Suppressor macrophage (primary cell): ENCODE measurements at regions not wholly inside any gene's neighbourhood (a gene's known extent, or its start where the extent isn't known, plus 50 kb on each side); places are given as distances from the start of the nearest gene placed in this dataset.

Experiments
- DNase-seq, 4 experiments: peaks; one replicate each; pipeline ENCODE4 v3.0.0-alpha.2; 2020 to 2022

GRCh38 chr14:63781686-63782085 is 53.8 kb upstream of the SGPP1 start:
- no peak for DNase-seq

DNA sequence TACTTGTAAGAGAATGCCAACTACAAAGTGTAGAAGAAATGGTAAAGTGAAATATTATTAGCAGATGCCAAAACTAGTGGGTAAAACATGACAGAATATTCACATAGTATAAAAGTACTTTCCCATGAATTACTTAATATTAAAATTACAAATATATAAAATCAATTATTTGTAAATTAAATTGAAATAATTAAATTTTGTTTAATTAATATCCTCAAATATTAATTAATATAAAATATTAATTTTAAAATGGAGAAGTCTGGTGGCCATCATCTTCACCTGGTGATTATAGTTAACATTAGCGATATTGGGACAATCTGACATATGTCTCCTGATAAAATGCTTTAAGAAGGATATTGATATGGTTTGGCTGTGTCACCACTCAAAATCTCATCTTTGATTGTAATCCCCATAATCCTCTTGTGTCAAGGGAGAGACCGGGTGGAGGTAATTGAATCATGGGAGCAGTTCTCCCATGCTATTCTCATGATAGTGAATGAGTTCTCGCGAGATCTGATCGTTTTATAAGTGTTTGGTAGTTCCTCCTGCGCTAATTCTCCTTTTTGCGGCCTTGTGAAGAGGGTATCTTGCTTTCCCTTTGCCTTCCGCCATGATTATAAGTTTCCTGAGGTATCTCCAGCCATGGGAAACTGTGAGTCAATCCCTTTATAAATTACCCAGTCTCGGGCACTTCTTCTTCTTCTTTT is 55.0 kb upstream of the SGPP1 start:
- no peak for DNase-seq

GRCh38 chr14:63788011-63788933 is 60.4 kb upstream of the SGPP1 start:
- no peak for DNase-seq

GRCh38 chr14:63793376-63793775 is 59.4 kb upstream of the SYNE2 start:
- no peak for DNase-seq

DNA sequence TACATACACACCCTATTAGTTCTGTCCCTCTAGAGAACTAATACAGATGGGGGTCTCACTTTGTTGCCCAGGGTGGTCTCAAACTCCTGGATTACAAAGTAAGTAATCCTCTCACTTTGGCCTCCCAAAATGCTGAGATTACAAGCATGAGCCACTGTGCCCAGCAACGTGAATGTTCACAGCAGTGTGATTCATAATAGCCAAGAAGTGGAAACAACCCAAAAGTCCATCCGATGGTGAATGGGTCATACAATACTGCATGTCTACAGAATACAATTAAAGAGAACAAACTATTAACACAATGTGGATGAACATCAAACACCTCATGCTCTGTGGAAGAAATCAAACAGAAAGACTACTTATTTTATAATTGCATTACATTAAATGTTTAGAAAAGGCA is 57.3 kb upstream of the SYNE2 start:
- DNase-seq, result peak in 1 of 4 experiments; percentile 1

DNA sequence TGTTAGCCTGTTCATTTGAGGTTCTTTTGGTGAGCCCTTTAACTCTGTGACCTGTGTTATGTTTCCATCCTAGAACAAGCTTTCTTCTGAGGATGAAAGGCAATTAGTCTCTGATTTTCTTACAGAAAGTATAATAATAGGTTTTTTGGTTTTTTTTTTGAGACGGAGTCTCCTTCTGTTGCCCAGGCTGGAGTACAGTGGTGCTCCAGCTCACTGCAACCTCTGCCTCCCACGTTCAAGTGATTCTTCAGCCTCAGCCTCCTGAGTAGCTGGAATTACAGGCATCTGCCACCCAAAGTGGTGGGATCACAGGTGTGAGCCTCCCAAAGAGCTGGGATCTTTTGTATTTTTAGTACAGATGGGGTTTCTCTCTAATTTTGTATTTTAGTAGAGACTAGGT is 52.7 kb upstream of the SYNE2 start:
- no peak for DNase-seq

DNA sequence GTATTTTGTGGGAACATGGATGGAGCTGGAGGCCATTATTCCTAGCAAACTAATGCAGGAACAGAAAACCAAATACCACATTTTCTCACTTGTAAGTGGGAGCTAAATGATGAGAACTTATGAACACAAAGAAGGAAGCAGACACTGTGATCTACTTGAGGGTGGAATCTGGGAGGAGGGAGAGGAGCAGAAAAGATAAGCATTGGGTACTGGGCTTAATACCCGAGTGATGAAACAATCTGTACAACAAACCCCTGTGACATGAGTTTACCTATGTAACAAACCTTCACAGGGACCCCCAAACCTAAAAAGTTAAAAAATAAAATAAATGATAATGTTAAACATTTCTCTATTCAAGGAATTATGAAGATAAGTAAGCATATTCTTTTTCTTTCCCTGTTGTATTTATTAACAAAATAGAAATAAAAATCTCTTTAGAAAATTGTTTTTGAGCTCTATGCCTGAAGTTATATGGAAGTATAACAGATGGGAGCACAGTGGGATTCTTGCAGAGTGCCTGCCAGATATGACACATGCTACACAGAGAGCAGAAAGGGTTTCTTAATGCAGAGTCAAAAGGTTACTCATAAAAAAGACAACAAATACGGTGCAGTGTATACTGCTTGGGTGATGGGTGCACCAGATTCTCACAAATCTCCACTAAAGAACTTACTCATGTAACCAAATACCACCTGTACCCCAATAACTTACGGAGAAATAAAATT is 52.0 kb upstream of the SYNE2 start:
- no peak for DNase-seq
